Immature natural killer cell (primary cell): ENCODE measurements at regions not wholly inside any gene's neighbourhood (a gene's known extent, or its start where the extent isn't known, plus 50 kb on each side); places are given as distances from the start of the nearest gene placed in this dataset.

Experiments
- DNase-seq, 3 donors: peaks; one replicate each; pipeline ENCODE4 v3.0.0; 2022; ENCODE audit warnings: mixed read lengths in 1 of 3
- H3K27ac Mint-ChIP-seq, 6 donors: one replicate each; pipeline ENCODE4 v1.8.0; 2020; ENCODE audit warnings: mixed read lengths in 6 of 6, mild to moderate bottlenecking in 5 of 6, inconsistent platforms in 4 of 6, moderate library complexity in 3 of 6
- H3K27me3 Mint-ChIP-seq, 3 donors: one replicate each; pipeline ENCODE4 v1.8.0; 2020 to 2021; ENCODE audit warnings: low read depth in 3 of 3, mild to moderate bottlenecking in 3 of 3, mixed read lengths in 3 of 3, moderate library complexity in 3 of 3, inconsistent platforms in 1 of 3
- H3K36me3 Mint-ChIP-seq, 3 donors: one replicate each; pipeline ENCODE4 v1.8.0; 2020; ENCODE audit warnings: mixed read lengths in 3 of 3, inconsistent platforms in 2 of 3, mild to moderate bottlenecking in 2 of 3
- H3K4me1 Mint-ChIP-seq, 2 donors: one replicate each; pipeline ENCODE4 v1.8.0; 2020; ENCODE audit warnings: inconsistent platforms in 2 of 2, mild to moderate bottlenecking in 2 of 2, mixed read lengths in 2 of 2, moderate library complexity in 1 of 2
- H3K4me3 Mint-ChIP-seq, 5 donors: one replicate each; pipeline ENCODE4 v1.8.0; 2020; ENCODE audit warnings: mild to moderate bottlenecking in 5 of 5, mixed read lengths in 5 of 5, inconsistent platforms in 3 of 5, moderate library complexity in 3 of 5
- H3K9me3 Mint-ChIP-seq, 6 donors: one replicate each; pipeline ENCODE4 v1.8.0; 2020; ENCODE audit warnings: mild to moderate bottlenecking in 6 of 6, mixed read lengths in 6 of 6, inconsistent platforms in 4 of 6, moderate library complexity in 3 of 6

DNA sequence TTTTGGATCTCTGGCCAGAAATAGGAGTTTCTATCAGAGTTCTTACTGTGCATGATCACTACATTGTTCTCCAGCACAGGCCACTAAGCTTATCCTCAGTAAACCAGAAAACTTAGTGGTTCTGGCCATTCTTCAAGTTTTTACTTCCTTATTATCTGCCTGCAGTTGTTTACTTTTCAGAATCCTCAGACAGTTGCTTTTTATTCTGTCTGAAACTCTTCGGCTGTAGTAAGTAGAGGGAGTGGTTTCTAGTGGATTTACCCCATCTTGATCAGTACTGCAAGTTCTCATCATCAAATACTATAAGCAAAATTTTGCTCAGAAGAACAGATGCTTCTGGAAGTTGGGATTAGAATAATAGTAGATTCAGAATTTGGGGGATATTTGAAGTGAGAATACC, 193.0 kb upstream of the RARB start:
- DNase-seq: no peak
- Mint-ChIP-seq H3K9me3 (peaks cover 0 to 2% (median 0%) of the 10 kb centered on the region in 6 donors), H3K27me3 (peaks cover 0 to 4% (median 0%) of the 10 kb centered on the region in 3 donors), H3K4me3 (no peak overlapping the region), H3K27ac (no peak overlapping the region), H3K4me1 (no peaks in the 10 kb centered on the region), H3K36me3 (no peaks in the 10 kb centered on the region)

DNA sequence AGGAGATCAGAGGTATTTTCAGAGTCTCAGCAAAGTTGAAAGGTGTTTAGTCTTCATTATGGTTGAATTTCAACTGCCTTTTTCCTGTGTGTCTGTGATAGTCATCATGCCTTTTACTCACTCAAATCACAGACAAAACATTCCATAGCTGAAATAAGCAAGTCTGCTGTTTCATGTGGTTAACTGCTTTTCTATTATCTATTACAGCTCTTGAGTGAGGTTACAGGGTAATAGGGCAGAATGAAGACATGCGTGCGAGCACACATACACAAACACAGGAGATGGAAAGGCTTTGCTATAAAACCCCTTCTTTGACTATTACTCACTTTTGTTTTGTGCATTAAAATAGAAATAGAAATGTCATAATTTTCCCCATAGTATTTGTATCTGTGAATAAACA, 192.6 kb upstream of the RARB start:
- Mint-ChIP-seq H3K27me3 (peaks cover 0 to 4% (median 0%) of the 10 kb centered on the region in 3 donors), H3K4me3 (no peak overlapping the region), H3K9me3 (peaks cover 0 to 2% (median 0%) of the 10 kb centered on the region in 6 donors), H3K27ac (no peak overlapping the region), H3K4me1 (no peaks in the 10 kb centered on the region), H3K36me3 (no peaks in the 10 kb centered on the region)
- no peak for DNase-seq

DNA sequence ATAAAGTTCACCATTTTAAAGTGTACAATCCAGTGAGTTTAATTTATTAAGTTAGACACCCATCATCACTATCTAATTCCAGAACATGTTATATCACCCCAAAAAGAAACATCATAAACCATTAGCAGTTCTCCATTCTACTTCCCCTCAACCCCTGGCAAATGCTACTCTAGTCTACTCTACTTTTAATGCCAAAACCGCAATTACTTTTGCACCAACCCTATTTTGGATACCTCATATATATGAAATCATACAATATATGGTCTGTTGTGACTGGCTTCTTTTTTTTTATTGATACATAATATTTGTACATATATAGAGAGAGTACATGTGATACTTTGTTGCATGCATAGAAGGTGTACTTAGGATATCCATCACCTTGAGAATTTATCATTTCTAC, 190.5 kb upstream of the RARB start:
- H3K27me3 Mint-ChIP-seq: peaks cover 2 to 5% (median 4%) of the 10 kb centered on the region in 3 donors
- H3K36me3 Mint-ChIP-seq: no peaks in the 10 kb centered on the region
- no peak overlapping the region for H3K27ac Mint-ChIP-seq
- no peaks in the 10 kb centered on the region for H3K4me1 Mint-ChIP-seq
- H3K9me3 Mint-ChIP-seq: peaks cover 1 to 3% (median 3%) of the 10 kb centered on the region in 6 donors
- no peak for DNase-seq
- H3K4me3 Mint-ChIP-seq: no peak overlapping the region

DNA sequence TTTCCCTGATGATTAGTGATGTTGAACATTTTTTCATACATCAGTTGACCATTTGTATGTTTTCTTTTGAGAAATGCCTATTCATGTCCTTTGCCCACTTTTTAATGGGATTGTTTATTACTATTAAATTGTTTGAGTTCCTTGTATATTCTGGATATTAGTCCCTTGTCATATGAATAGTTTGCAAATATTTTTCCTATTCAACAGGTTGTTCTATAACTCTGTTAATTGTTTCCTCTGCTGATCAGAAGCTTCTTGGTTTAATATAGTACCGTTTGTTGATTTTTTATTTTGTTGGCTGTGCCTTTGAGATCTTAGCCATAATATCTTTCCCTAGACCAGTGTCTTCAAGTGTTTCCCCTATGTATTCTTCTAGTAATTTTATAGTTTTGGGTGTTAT, 189.0 kb upstream of the RARB start:
- H3K27ac Mint-ChIP-seq: no peak overlapping the region
- no peaks in the 10 kb centered on the region for H3K36me3 Mint-ChIP-seq
- peaks cover 2 to 7% (median 5%) of the 10 kb centered on the region in 3 donors for H3K27me3 Mint-ChIP-seq

DNA sequence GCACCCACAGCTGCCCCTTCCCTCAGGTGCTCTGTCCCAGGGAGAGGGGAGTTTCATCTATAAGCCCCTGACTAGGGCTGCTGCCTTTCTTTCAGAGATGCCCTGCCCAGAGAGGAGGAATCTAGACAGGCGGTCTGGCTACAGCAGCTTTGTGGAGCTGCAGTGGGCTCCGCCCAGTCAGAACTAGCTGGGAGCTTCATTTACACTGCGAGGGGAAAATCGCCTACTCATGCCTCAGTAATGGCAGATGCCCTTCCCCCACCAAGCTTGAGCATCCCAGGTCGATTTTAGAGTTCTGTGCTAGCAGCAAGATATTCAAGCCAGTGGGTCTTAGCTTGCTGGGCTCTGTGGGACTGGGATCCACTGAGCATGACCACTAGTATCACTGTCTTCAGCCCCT, 181.2 kb upstream of the RARB start:
- Mint-ChIP-seq H3K4me1 (no peaks in the 10 kb centered on the region), H3K27ac (no peak overlapping the region), H3K36me3 (no peaks in the 10 kb centered on the region), H3K9me3 (peaks cover 10 to 47% (median 25%) of the 10 kb centered on the region in 6 donors), H3K4me3 (no peak overlapping the region), H3K27me3 (peaks cover 2 to 15% (median 10%) of the 10 kb centered on the region in 3 donors)
- no peak for DNase-seq

More for the DNA sequence above, 189.0 kb upstream of the RARB start:
- no peak for DNase-seq
- Mint-ChIP-seq H3K9me3 (peaks cover 1 to 10% (median 4%) of the 10 kb centered on the region in 6 donors), H3K4me3 (no peak overlapping the region), H3K4me1 (no peaks in the 10 kb centered on the region)

DNA sequence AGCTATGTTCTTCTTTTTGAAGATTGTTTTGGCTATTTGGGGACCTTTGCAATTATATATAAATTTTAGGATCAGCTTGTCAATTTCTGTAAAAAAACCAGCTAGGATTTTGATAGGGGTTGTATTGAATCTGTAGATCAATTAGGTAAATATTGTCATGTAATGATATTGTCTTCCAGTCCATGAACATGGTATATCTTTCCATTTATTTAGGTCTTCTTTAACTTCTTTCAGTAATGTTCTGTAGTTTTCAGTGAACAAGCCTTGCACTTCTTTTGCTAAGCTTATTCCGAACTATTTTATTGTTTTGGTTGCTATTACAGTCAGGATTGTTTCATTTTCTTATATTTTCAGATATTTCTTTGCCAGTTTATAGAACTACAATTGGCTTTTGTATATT, 175.8 kb upstream of the RARB start:
- H3K27me3 Mint-ChIP-seq: peaks cover 0 to 10% (median 2%) of the 10 kb centered on the region in 3 donors

DNA sequence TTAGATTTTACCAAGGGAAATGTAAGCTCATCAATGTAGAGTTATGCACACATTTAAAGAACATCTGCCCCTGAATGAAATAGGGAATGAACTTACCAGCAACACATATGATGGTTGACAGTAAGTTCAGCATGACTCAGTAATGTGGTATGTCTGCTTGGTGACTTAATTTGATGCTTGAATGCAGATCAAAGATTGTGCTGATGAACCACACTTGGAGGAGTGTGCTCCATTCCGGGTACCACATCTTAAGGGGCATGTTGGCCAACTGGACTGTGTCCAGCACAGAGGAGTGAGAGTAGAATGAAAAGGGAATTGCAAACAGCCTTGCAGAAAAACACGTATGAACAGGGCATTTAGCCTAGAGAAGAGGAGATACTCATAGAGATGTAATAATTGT, 171.0 kb upstream of the RARB start:
- H3K4me1 Mint-ChIP-seq: no peaks in the 10 kb centered on the region
- H3K9me3 Mint-ChIP-seq: peaks cover 0 to 14% (median 5%) of the 10 kb centered on the region in 6 donors
- peaks cover 2 to 16% (median 7%) of the 10 kb centered on the region in 3 donors for H3K27me3 Mint-ChIP-seq
- no peak for DNase-seq
- H3K36me3 Mint-ChIP-seq: peaks cover 0 to 4% (median under 1%) of the 10 kb centered on the region in 3 donors
- H3K27ac Mint-ChIP-seq: no peak overlapping the region
- no peak overlapping the region for H3K4me3 Mint-ChIP-seq

More for the DNA sequence above, 175.8 kb upstream of the RARB start:
- Mint-ChIP-seq H3K27ac (no peak overlapping the region), H3K9me3 (peaks cover 10 to 54% (median 21%) of the 10 kb centered on the region in 6 donors), H3K4me3 (no peak overlapping the region), H3K36me3 (peaks cover 0 to 4% (median 0%) of the 10 kb centered on the region in 3 donors), H3K4me1 (no peaks in the 10 kb centered on the region)
- DNase-seq: no peak

DNA sequence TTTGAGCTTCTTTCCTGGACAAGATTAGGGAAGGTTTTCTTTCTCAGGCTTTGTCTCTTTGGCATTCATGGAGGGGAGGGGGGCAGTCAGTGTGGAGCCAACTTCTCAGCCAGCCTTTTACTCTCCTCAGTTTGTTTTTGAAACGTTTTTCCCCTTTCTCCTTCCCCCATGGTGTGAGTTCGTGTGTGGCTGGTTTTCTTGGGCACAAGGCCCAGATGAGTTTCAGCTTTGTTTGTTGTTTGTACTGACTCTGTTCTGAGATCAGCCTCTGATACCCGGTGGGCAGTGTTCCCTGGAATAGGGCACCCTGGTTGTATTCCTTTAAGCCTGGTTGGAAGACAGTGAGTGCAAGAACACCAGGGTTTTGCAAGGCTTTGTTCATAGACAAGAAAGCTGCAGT, 168.2 kb upstream of the RARB start:
- Mint-ChIP-seq H3K27me3 (peaks cover 0 to 13% (median 7%) of the 10 kb centered on the region in 3 donors), H3K27ac (no peak overlapping the region), H3K9me3 (peaks cover 0 to 4% (median 0%) of the 10 kb centered on the region in 6 donors), H3K36me3 (peaks cover 0 to 7% (median 0%) of the 10 kb centered on the region in 3 donors), H3K4me3 (no peak overlapping the region), H3K4me1 (peaks cover 3 to 5% of the 10 kb centered on the region in 2 donors)
- DNase-seq: no peak

DNA sequence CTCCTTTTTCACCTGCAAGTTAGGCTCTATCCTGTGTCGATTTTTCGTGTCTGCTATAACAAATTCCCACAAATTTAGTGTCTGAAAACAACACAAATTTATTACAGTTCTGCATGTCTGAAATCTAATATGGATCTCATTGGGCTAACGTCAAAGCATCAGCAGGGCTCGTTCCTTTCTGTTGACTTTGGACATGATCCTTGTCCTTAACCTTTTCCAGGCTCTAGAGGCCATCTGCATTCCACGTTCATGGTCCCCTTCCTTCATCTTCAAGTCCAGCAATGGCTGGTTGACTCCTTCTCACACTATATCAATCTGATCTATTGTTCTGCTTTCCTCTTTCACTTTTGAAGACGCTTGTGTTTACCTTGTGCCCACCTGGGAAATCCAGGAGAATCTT, 165.7 kb upstream of the RARB start:
- Mint-ChIP-seq H3K27ac (no peak overlapping the region), H3K9me3 (peaks cover 0 to 4% (median 0%) of the 10 kb centered on the region in 6 donors), H3K4me1 (peaks cover 22 to 28% of the 10 kb centered on the region in 2 donors), H3K27me3 (peaks cover 0 to 11% (median 9%) of the 10 kb centered on the region in 3 donors), H3K4me3 (no peak overlapping the region), H3K36me3 (peaks cover 0 to 7% (median 0%) of the 10 kb centered on the region in 3 donors)
- no peak for DNase-seq

DNA sequence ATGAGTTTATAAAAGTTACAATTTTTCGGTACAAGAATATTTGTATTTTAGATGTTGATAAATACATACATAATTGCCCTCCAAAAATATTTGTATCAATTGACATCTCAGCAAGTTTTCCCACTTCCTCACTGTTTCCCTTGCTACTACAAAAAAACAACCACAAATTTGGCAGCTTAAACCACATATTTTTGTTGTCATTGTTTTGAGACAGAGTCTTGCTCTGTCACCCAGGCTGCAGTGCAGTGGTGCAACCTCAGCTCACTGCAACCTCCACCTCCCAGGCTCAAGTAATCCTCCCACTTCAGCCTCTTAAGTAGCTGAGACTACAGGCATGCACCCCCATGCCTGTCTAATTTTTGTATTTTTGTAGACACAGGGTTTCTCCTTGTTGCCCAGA, 162.8 kb upstream of the RARB start:
- Mint-ChIP-seq H3K4me1 (peaks cover 22 to 28% of the 10 kb centered on the region in 2 donors), H3K4me3 (peak overlapping the region; percentile 36 to 72 (median 56)), H3K27me3 (peaks cover 2 to 10% (median 4%) of the 10 kb centered on the region in 3 donors), H3K9me3 (peaks cover 0 to 9% (median 0%) of the 10 kb centered on the region in 6 donors), H3K36me3 (peaks cover 0 to 12% (median 0%) of the 10 kb centered on the region in 3 donors), H3K27ac (peak overlapping the region in 3 of 6 donors; percentile 32 to 66 (median 41))
- peak; percentile 34 to 49 (median 46) for DNase-seq

DNA sequence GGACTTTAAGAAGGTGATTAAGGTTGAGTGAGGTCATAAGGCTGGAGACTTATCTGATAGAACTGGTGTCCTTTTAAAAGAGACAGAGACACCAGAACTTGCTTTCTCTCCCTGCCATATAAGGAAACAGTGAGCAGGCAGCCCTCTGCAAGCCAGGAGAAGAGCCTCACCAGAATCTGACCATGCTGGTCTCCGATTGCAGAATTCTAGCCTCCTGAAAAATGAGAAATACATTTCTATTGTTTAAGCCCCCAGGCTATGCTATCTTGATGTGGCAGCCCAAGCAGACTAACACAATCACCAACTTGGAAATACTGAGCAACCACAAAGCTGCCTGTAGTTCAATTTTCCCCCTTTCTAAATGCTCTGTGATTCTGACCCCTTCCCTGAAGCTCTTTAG, 161.4 kb upstream of the RARB start:
- peaks cover 0 to 6% (median 0%) of the 10 kb centered on the region in 6 donors for H3K9me3 Mint-ChIP-seq
- no peak overlapping the region for H3K4me3 Mint-ChIP-seq
- H3K4me1 Mint-ChIP-seq: peaks cover 22 to 28% of the 10 kb centered on the region in 2 donors
- H3K27ac Mint-ChIP-seq: no peak overlapping the region
- H3K36me3 Mint-ChIP-seq: peaks cover 0 to 12% (median 0%) of the 10 kb centered on the region in 3 donors
- H3K27me3 Mint-ChIP-seq: peaks cover 2 to 8% (median 4%) of the 10 kb centered on the region in 3 donors
- no peak for DNase-seq

DNA sequence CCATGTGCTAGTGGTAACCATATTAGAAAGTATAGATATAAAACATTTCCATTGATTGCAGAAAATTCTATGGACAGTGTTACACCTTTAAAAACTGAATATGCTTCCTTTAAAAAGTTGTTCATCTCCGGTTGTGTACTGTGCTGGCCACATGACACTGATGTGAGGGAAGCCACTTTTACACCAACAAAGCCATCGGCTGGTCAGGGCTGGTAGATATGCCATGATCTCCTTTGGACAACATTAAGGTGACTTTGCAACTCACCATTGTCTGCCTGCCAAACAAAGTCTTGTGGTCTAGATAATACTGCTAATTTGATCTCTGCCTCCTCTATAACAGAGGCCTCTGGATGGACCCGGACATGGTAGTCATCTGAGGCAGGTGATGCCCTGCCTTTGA, 156.0 kb upstream of the RARB start:
- H3K9me3 Mint-ChIP-seq: peaks cover 0 to 5% (median 0%) of the 10 kb centered on the region in 6 donors
- no peak overlapping the region for H3K4me3 Mint-ChIP-seq
- H3K36me3 Mint-ChIP-seq: peaks cover 0 to 6% (median 0%) of the 10 kb centered on the region in 3 donors
- H3K4me1 Mint-ChIP-seq: peaks cover under 1 to 2% of the 10 kb centered on the region in 2 donors
- H3K27ac Mint-ChIP-seq: no peak overlapping the region
- peaks cover 0 to 8% (median 7%) of the 10 kb centered on the region in 3 donors for H3K27me3 Mint-ChIP-seq
- DNase-seq: no peak

DNA sequence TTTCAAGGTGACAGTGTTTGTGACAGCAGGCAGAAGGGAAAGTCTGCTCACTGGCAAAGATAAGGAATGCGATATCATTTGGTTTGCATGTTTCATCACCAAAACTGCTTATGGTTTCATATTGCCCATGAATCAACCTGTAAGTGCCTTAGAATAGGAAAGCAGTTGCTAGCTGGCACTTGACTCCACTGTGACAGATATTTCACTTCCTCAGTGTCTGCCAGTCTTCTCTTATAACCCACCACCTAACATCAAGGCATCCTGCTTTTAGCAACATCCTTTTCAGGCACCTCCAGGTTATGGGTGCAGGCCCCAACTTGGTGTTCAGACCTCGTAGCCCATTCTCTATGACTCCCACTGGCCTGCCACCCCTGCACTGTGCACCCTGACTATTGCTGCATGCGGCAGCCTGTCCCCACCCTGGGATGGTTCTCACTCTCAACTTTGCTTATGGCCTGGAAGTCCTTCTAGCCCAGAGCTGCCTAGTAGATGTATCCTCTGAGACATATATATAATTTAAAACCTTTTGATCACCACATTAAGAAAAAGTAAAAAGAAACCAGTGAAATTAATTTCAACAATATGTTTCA, 154.4 kb upstream of the RARB start:
- Mint-ChIP-seq H3K4me1 (no peaks in the 10 kb centered on the region), H3K27me3 (peaks cover 0 to 5% (median 5%) of the 10 kb centered on the region in 3 donors), H3K4me3 (no peak overlapping the region), H3K27ac (no peak overlapping the region), H3K9me3 (peaks cover 0 to under 1% (median 0%) of the 10 kb centered on the region in 6 donors), H3K36me3 (peaks cover 0 to 2% (median 0%) of the 10 kb centered on the region in 3 donors)
- DNase-seq: no peak

DNA sequence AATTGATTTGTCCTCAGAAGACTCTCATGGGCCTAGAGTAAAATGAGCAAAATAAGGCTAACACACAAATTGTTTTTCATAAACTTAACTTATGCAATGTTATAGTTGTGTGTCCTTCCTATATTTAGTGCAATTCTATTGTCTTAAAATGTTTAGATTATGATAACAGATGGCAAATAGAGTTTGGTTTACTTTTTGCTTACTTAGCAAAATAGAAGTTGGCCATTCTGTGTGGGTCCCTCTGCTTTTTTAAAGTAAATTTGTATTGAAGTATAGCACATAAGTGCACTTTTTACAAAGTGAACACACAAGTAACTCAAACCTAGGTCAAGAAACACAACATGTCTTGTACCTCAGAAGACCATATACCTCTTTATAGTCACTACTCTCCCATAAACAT, 150.6 kb upstream of the RARB start:
- no peaks in the 10 kb centered on the region for H3K36me3 Mint-ChIP-seq
- H3K27ac Mint-ChIP-seq: no peak overlapping the region
- no peak for DNase-seq
- no peaks in the 10 kb centered on the region for H3K4me1 Mint-ChIP-seq
- H3K27me3 Mint-ChIP-seq: peaks cover 0 to 7% (median 5%) of the 10 kb centered on the region in 3 donors
- no peaks in the 10 kb centered on the region for H3K9me3 Mint-ChIP-seq
- H3K4me3 Mint-ChIP-seq: no peak overlapping the region
